HG03432 (cell line): ENCODE measurements at regions not wholly inside any gene's neighbourhood (a gene's known extent, or its start where the extent isn't known, plus 50 kb on each side); places are given as distances from the start of the nearest gene placed in this dataset.

Experiments used
- ATAC-seq: cut with Tn5 transposase; IDR thresholded peaks from one replicate; pipeline ENCODE4 v1.9.1; 2021; ENCODE audit warnings: mild to moderate bottlenecking, moderate library complexity; ENCODE audit not compliant: unreplicated experiment

- ATAC-seq = no peak
Measured at GRCh38 chr5:158309088-158309807, 450.3 kb upstream of the CLINT1 start.

GRCh38 chr5:158308429-158309025, 449.6 kb upstream of the CLINT1 start:
- no peak for ATAC-seq

- no peak for ATAC-seq
Measured at GRCh38 chr5:158305861-158306260, 446.9 kb upstream of the CLINT1 start.

GRCh38 chr5:158304607-158305006, 445.7 kb upstream of the CLINT1 start:
- ATAC-seq = no peak

- ATAC-seq = no peak
Measured at GRCh38 chr5:158303883-158304282, 444.9 kb upstream of the CLINT1 start.

- no peak for ATAC-seq
Measured at GRCh38 chr5:158303275-158303674, 444.3 kb upstream of the CLINT1 start.

GRCh38 chr5:158302029-158302428, 443.1 kb upstream of the CLINT1 start:
- no peak for ATAC-seq

- no peak for ATAC-seq
Measured at GRCh38 chr5:158301186-158301585, 442.2 kb upstream of the CLINT1 start.

GRCh38 chr5:158300256-158300655, 441.3 kb upstream of the CLINT1 start:
- no peak for ATAC-seq

- ATAC-seq = no peak
Measured at GRCh38 chr5:158297002-158297527, 438.1 kb upstream of the CLINT1 start.

- ATAC-seq = no peak
Measured at GRCh38 chr5:158294701-158295100, 435.8 kb upstream of the CLINT1 start.

- no peak for ATAC-seq
Measured at GRCh38 chr5:158292981-158293380, 434.0 kb upstream of the CLINT1 start.

GRCh38 chr5:158289967-158290366, 431.0 kb upstream of the CLINT1 start:
- ATAC-seq = no peak

GRCh38 chr5:158288272-158288657, 429.3 kb upstream of the CLINT1 start:
- ATAC-seq = no peak

- no peak for ATAC-seq
Measured at GRCh38 chr5:158287643-158288271, 428.8 kb upstream of the CLINT1 start.

- no peak for ATAC-seq
Measured at GRCh38 chr5:158286827-158287226, 427.9 kb upstream of the CLINT1 start.

- ATAC-seq = no peak
Measured at GRCh38 chr5:158285698-158286097, 426.8 kb upstream of the CLINT1 start.

- no peak for ATAC-seq
Measured at GRCh38 chr5:158284242-158284641, 425.3 kb upstream of the CLINT1 start.

GRCh38 chr5:158283397-158283796, 424.5 kb upstream of the CLINT1 start:
- ATAC-seq = no peak

- ATAC-seq = no peak
Measured at GRCh38 chr5:158278216-158278925, 419.4 kb upstream of the CLINT1 start.

- no peak for ATAC-seq
Measured at GRCh38 chr5:158277276-158277675, 418.3 kb upstream of the CLINT1 start.
